ENCODE measurements at regions not wholly inside any gene's neighbourhood (a gene's known extent, or its start where the extent isn't known, plus 50 kb on each side); places are given as distances from the start of the nearest gene placed in this dataset.

DNA sequence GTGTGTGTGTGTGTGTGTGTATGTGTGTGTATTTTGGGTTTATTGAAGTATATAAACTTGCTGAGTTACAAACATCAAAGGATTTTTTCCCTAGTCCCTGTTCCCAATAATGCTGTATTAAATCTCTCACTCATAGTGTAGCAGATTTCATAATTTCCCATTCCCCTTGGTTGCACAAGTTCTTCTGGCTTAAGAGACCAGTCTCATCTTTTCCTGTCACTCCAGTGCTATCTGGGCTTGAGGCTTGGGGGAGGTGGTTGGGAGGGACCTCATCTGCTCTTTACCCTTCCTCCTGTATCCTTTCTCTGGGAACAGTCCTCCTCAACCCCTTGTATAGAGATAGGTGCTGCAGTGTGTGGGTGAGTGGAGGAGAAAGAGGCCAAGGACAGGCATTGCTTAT, 285.4 kb upstream of the BOD1L1 start:
- intact Hi-C loops (cut with DNase I) = no loop called here
- TF ChIP-seq POLR2AphosphoS5 (IDR thresholded peaks at IDR 0.05; ENCODE audit: insufficient read depth in 1 of 2, low read depth in 1 of 2) = no peak
- TF ChIP-seq, protein P1, sequence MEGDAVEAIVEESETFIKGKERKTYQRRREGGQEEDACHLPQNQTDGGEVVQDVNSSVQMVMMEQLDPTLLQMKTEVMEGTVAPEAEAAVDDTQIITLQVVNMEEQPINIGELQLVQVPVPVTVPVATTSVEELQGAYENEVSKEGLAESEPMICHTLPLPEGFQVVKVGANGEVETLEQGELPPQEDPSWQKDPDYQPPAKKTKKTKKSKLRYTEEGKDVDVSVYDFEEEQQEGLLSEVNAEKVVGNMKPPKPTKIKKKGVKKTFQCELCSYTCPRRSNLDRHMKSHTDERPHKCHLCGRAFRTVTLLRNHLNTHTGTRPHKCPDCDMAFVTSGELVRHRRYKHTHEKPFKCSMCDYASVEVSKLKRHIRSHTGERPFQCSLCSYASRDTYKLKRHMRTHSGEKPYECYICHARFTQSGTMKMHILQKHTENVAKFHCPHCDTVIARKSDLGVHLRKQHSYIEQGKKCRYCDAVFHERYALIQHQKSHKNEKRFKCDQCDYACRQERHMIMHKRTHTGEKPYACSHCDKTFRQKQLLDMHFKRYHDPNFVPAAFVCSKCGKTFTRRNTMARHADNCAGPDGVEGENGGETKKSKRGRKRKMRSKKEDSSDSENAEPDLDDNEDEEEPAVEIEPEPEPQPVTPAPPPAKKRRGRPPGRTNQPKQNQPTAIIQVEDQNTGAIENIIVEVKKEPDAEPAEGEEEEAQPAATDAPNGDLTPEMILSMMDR (IDR thresholded peaks at IDR 0.05) = no peak
- TF ChIP-seq POLR2A (IDR thresholded peaks at IDR 0.05) = no peak
- no peaks in the 10 kb centered on the region for H3K27me3 ChIP-seq
- no peak overlapping the region for H3K27ac ChIP-seq
- no peaks in the 10 kb centered on the region for H3K4me1 ChIP-seq
- no peak for DNase-seq (ENCODE audit: extremely low spot score in 2 of 2)
- H3K9me3 ChIP-seq = no peaks in the 10 kb centered on the region
- no peaks in the 10 kb centered on the region for H3K36me3 ChIP-seq
- no peak overlapping the region for H3K4me3 ChIP-seq

DNA sequence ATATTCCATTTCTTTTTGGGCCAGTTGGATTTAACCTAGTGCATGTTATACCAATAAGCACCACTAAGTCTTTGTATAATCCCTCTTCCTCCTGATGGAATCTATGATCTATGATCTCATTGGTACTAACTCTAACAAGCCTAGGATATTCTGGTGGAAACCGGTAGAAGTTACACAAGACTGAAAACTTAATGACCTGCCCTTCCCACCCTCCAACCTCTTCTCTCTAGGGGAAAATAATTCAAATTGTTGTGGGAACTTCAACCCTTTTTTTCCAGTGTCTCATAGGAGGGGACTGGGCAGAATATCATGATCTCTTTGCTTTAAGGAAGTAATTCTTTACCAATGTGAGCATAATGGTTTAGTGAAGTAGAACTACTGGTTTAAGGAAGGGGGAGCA, 289.5 kb upstream of the BOD1L1 start:
- Histone ChIP-seq H3K4me3 (no peak overlapping the region), H3K4me1 (peaks cover 15% of the 10 kb centered on the region), H3K9me3 (no peaks in the 10 kb centered on the region), H3K27me3 (no peaks in the 10 kb centered on the region), H3K27ac (no peak overlapping the region), H3K36me3 (no peaks in the 10 kb centered on the region)
- intact Hi-C loops (cut with DNase I) = no loop called here
- TF ChIP-seq POLR2AphosphoS5 (IDR thresholded peaks at IDR 0.05; ENCODE audit: insufficient read depth in 1 of 2, low read depth in 1 of 2) = no peak
- DNase-seq (ENCODE audit: extremely low spot score in 2 of 2) = no peak

DNA sequence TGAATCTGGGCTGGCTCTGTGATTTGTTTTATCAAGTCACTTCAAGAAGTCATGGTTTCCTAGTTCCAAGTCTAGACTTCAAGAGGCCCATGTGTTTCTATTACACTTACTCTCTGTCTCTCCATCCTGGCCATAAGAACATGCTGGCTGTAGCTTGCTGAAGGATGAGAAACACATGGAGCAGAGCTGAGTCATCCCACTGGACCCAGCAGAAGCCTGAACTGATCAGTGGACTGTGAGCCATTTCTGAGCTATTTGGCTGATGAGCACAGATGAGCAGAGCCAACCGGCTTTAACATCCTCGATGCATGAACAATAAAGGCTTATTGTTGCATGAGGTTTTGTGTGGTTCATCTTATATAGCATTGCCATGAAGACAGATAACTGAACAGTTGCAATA, 290.6 kb upstream of the BOD1L1 start:
- intact Hi-C loops (cut with DNase I) = no loop called here
- H3K27ac ChIP-seq = no peak overlapping the region
- H3K9me3 ChIP-seq = no peaks in the 10 kb centered on the region

DNA sequence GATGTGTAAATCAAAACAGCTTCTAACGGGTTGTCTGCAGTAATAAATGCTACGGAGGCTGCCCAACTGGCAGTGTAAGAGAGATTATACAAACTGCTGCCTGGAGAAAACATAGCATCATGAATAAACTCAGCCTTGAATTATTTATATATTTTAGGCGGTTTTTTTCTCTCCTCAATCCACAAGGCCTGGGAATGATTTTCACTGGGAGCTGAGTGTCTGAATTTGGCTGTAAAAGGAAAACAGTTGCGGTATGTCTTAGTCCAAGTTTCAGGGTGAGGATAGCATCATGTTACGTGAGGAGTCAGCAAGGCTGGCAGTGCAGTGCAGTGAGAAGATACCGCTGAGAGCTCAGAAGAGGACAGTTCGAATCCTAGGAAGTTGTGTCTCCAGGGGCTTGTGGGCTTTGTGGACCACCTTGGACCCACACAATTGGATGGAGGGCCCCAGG, 291.5 kb upstream of the BOD1L1 start:
- H3K4me1 ChIP-seq = peaks cover 15% of the 10 kb centered on the region
- intact Hi-C loops (cut with DNase I) = no loop called here
- H3K4me3 ChIP-seq = no peak overlapping the region
- H3K27me3 ChIP-seq = no peaks in the 10 kb centered on the region
- TF ChIP-seq, protein P1 (IDR thresholded peaks at IDR 0.05) = no peak
- TF ChIP-seq POLR2AphosphoS5 (IDR thresholded peaks at IDR 0.05; ENCODE audit: insufficient read depth in 1 of 2, low read depth in 1 of 2) (no peak), POLR2A (IDR thresholded peaks at IDR 0.05) (no peak)
- H3K27ac ChIP-seq = no peak overlapping the region
- H3K36me3 ChIP-seq = no peaks in the 10 kb centered on the region
- H3K9me3 ChIP-seq = no peaks in the 10 kb centered on the region
- DNase-seq (ENCODE audit: extremely low spot score in 2 of 2) = no peak

More for the DNA sequence above, 290.6 kb upstream of the BOD1L1 start:
- Histone ChIP-seq H3K4me1 (peaks cover 15% of the 10 kb centered on the region), H3K27me3 (no peaks in the 10 kb centered on the region), H3K4me3 (no peak overlapping the region), H3K36me3 (no peaks in the 10 kb centered on the region)
- no peak for DNase-seq (ENCODE audit: extremely low spot score in 2 of 2)
- TF ChIP-seq POLR2A (IDR thresholded peaks at IDR 0.05) (no peak), POLR2AphosphoS5 (IDR thresholded peaks at IDR 0.05; ENCODE audit: insufficient read depth in 1 of 2, low read depth in 1 of 2) (no peak)
- TF ChIP-seq, protein P1 (IDR thresholded peaks at IDR 0.05) = no peak

DNA sequence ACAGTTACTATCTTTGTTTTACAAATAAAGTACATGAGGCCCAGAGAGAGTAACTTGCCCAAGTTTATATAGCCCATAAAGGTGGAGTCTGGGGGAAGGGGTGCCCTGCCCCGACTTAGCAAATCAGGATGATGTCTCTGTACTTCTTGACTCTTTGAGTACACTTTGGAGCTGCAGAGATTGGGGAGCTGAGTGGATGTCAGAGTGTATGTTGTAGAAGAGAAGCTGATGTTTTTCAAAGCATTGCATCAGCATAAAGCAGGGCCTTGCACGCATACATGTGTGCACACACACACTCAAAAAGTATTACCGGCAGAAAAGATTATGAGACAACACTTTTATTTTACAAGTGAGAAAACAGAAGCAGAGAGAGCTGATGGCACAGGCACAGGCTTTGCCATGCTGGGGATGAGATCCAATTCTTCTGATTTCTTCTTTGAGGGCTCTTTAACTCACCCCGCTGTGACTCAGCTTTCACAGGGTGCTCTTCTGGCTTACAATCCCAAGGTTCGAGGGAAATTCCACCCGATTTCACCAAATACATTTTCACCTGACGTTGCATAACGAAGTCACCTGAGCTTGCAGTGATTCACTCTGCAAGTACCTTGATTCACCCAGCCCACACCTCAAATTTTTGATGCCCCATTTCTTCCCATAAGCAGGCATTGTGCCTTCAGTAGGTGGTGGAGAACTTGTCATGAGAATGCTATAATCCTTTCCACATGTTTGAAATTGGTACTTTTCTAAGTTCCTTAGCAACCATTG, 292.8 kb upstream of the BOD1L1 start:
- H3K4me1 ChIP-seq = peaks cover 15% of the 10 kb centered on the region
- H3K9me3 ChIP-seq = no peaks in the 10 kb centered on the region
- no peak overlapping the region for H3K27ac ChIP-seq
- no peak overlapping the region for H3K4me3 ChIP-seq
- no peak for DNase-seq (ENCODE audit: extremely low spot score in 2 of 2)
- TF ChIP-seq POLR2A (IDR thresholded peaks at IDR 0.05) (no peak), POLR2AphosphoS5 (IDR thresholded peaks at IDR 0.05; ENCODE audit: insufficient read depth in 1 of 2, low read depth in 1 of 2) (no peak)
- TF ChIP-seq, protein P1 (IDR thresholded peaks at IDR 0.05) = no peak
- intact Hi-C loops (cut with DNase I) = loop anchor here (5.0 kb wide), 1 partner anchor 63 kb away; no protein-coding TSS in a partner anchor
- no peaks in the 10 kb centered on the region for H3K27me3 ChIP-seq
- H3K36me3 ChIP-seq = no peaks in the 10 kb centered on the region

All from vagina (tissue), 2 donors.